ENCODE measurements at regions not wholly inside any gene's neighbourhood (a gene's known extent, or its start where the extent isn't known, plus 50 kb on each side); places are given as distances from the start of the nearest gene placed in this dataset.
A peak's percentile ranks its signal among the peaks of the same experiment; 100 is the strongest.

- TF ChIP-seq, protein P1, sequence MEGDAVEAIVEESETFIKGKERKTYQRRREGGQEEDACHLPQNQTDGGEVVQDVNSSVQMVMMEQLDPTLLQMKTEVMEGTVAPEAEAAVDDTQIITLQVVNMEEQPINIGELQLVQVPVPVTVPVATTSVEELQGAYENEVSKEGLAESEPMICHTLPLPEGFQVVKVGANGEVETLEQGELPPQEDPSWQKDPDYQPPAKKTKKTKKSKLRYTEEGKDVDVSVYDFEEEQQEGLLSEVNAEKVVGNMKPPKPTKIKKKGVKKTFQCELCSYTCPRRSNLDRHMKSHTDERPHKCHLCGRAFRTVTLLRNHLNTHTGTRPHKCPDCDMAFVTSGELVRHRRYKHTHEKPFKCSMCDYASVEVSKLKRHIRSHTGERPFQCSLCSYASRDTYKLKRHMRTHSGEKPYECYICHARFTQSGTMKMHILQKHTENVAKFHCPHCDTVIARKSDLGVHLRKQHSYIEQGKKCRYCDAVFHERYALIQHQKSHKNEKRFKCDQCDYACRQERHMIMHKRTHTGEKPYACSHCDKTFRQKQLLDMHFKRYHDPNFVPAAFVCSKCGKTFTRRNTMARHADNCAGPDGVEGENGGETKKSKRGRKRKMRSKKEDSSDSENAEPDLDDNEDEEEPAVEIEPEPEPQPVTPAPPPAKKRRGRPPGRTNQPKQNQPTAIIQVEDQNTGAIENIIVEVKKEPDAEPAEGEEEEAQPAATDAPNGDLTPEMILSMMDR (IDR thresholded peaks at IDR 0.05), result peak; percentile 74
- TF ChIP-seq ESRRA (CRISPR knock-in tag; IDR thresholded peaks at IDR 0.05; ENCODE audit: borderline replicate concordance) (no peak), ETV6 (CRISPR knock-in tag; IDR thresholded peaks at IDR 0.05) (no peak), MAX (CRISPR knock-in tag; IDR thresholded peaks at IDR 0.05) (no peak), FOXP1 (CRISPR knock-in tag; IDR thresholded peaks at IDR 0.05; ENCODE audit: borderline replicate concordance) (no peak), ZNF396 (CRISPR knock-in tag; IDR thresholded peaks at IDR 0.05; ENCODE audit: borderline replicate concordance) (no peak), FOXJ3 (CRISPR knock-in tag; IDR thresholded peaks at IDR 0.05; ENCODE audit: borderline replicate concordance) (no peak), SP1 (CRISPR knock-in tag; conservative IDR thresholded peaks at IDR 0.05) (no peak), JUN (CRISPR knock-in tag; IDR thresholded peaks at IDR 0.05) (no peak), ZSCAN18 (CRISPR knock-in tag; IDR thresholded peaks at IDR 0.05) (no peak)
- TF ChIP-seq, protein P2, sequence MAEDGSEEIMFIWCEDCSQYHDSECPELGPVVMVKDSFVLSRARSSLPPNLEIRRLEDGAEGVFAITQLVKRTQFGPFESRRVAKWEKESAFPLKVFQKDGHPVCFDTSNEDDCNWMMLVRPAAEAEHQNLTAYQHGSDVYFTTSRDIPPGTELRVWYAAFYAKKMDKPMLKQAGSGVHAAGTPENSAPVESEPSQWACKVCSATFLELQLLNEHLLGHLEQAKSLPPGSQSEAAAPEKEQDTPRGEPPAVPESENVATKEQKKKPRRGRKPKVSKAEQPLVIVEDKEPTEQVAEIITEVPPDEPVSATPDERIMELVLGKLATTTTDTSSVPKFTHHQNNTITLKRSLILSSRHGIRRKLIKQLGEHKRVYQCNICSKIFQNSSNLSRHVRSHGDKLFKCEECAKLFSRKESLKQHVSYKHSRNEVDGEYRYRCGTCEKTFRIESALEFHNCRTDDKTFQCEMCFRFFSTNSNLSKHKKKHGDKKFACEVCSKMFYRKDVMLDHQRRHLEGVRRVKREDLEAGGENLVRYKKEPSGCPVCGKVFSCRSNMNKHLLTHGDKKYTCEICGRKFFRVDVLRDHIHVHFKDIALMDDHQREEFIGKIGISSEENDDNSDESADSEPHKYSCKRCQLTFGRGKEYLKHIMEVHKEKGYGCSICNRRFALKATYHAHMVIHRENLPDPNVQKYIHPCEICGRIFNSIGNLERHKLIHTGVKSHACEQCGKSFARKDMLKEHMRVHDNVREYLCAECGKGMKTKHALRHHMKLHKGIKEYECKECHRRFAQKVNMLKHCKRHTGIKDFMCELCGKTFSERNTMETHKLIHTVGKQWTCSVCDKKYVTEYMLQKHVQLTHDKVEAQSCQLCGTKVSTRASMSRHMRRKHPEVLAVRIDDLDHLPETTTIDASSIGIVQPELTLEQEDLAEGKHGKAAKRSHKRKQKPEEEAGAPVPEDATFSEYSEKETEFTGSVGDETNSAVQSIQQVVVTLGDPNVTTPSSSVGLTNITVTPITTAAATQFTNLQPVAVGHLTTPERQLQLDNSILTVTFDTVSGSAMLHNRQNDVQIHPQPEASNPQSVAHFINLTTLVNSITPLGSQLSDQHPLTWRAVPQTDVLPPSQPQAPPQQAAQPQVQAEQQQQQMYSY (CRISPR knock-in tag; IDR thresholded peaks at IDR 0.05), result no peak
Measured at GRCh38 chrX:77160301-77160700, 286.9 kb upstream of the FGF16 start.

Data from WTC11 (cell line).